ENCODE measurements at regions not wholly inside any gene's neighbourhood (a gene's known extent, or its start where the extent isn't known, plus 50 kb on each side); places are given as distances from the start of the nearest gene placed in this dataset.
A peak's percentile ranks its signal among the peaks of the same experiment; 100 is the strongest.

- no peak for TF ChIP-seq CTCF (IDR thresholded peaks at IDR 0.05; ENCODE audit: unreplicated experiment)
- no peak for DNase-seq
- H3K27me3 Mint-ChIP-seq (ENCODE audit: unreplicated experiment), result no peaks in the 10 kb centered on the region
- H3K4me1 Mint-ChIP-seq (ENCODE audit: low read depth, unreplicated experiment), result no peaks in the 10 kb centered on the region
- no peak overlapping the region for H3K4me3 Mint-ChIP-seq (ENCODE audit: low read depth, unreplicated experiment)
- H3K36me3 Mint-ChIP-seq (ENCODE audit: insufficient read depth, unreplicated experiment), result no peaks in the 10 kb centered on the region
- no TSS peak for BruUV-seq (replicated peaks)
- intact Hi-C loops (cut with micrococcal nuclease; ENCODE audit: unreplicated experiment), result no loop called here
- CTCF ChIA-PET, result no interaction called here
- no peak overlapping the region for H3K27ac Mint-ChIP-seq (ENCODE audit: unreplicated experiment)
- no peaks in the 10 kb centered on the region for H3K9me3 Mint-ChIP-seq (ENCODE audit: low read depth, unreplicated experiment)
Measured at GRCh38 chr11:88428959-88429358, 91.4 kb upstream of the CTSC start.

- H3K9me3 Mint-ChIP-seq (ENCODE audit: low read depth, unreplicated experiment), result no peaks in the 10 kb centered on the region
- no peak for TF ChIP-seq CTCF (IDR thresholded peaks at IDR 0.05; ENCODE audit: unreplicated experiment)
- intact Hi-C loops (cut with micrococcal nuclease; ENCODE audit: unreplicated experiment), result no loop called here
- no TSS peak for BruUV-seq (replicated peaks)
- H3K27me3 Mint-ChIP-seq (ENCODE audit: unreplicated experiment), result no peaks in the 10 kb centered on the region
- H3K27ac Mint-ChIP-seq (ENCODE audit: unreplicated experiment), result no peak overlapping the region
- H3K36me3 Mint-ChIP-seq (ENCODE audit: insufficient read depth, unreplicated experiment), result no peaks in the 10 kb centered on the region
- H3K4me3 Mint-ChIP-seq (ENCODE audit: low read depth, unreplicated experiment), result no peak overlapping the region
- CTCF ChIA-PET, result no interaction called here
- no peak for DNase-seq
- no peaks in the 10 kb centered on the region for H3K4me1 Mint-ChIP-seq (ENCODE audit: low read depth, unreplicated experiment)
Measured at GRCh38 chr11:88427719-88428118, 90.2 kb upstream of the CTSC start.

- peaks cover 25% of the 10 kb centered on the region for H3K4me1 Mint-ChIP-seq (ENCODE audit: low read depth, unreplicated experiment)
- H3K36me3 Mint-ChIP-seq (ENCODE audit: insufficient read depth, unreplicated experiment), result no peaks in the 10 kb centered on the region
- no peak overlapping the region for H3K4me3 Mint-ChIP-seq (ENCODE audit: low read depth, unreplicated experiment)
- TF ChIP-seq CTCF (IDR thresholded peaks at IDR 0.05; ENCODE audit: unreplicated experiment), result no peak
- no peaks in the 10 kb centered on the region for H3K27me3 Mint-ChIP-seq (ENCODE audit: unreplicated experiment)
- CTCF ChIA-PET, result no interaction called here
- intact Hi-C loops (cut with micrococcal nuclease; ENCODE audit: unreplicated experiment), result no loop called here
- DNase-seq, result no peak
- H3K27ac Mint-ChIP-seq (ENCODE audit: unreplicated experiment), result no peak overlapping the region
- BruUV-seq (replicated peaks), result no TSS peak
- H3K9me3 Mint-ChIP-seq (ENCODE audit: low read depth, unreplicated experiment), result no peaks in the 10 kb centered on the region
Measured at GRCh38 chr11:88424881-88425280, 87.3 kb upstream of the CTSC start.

- peaks cover 50% of the 10 kb centered on the region for H3K4me1 Mint-ChIP-seq (ENCODE audit: low read depth, unreplicated experiment)
- CTCF ChIA-PET, result interaction anchor here (0.6 kb wide), 1 partner anchor 11 kb away, joined by 3 read pairs; no protein-coding TSS in a partner anchor
- no peaks in the 10 kb centered on the region for H3K9me3 Mint-ChIP-seq (ENCODE audit: low read depth, unreplicated experiment)
- peak; percentile 18 for DNase-seq
- H3K4me3 Mint-ChIP-seq (ENCODE audit: low read depth, unreplicated experiment), result no peak overlapping the region
- peak overlapping the region; percentile 16 for H3K27ac Mint-ChIP-seq (ENCODE audit: unreplicated experiment)
- no TSS peak for BruUV-seq (replicated peaks)
- H3K36me3 Mint-ChIP-seq (ENCODE audit: insufficient read depth, unreplicated experiment), result no peaks in the 10 kb centered on the region
- no peak for TF ChIP-seq CTCF (IDR thresholded peaks at IDR 0.05; ENCODE audit: unreplicated experiment)
- no peaks in the 10 kb centered on the region for H3K27me3 Mint-ChIP-seq (ENCODE audit: unreplicated experiment)
- intact Hi-C loops (cut with micrococcal nuclease; ENCODE audit: unreplicated experiment), result no loop called here
Measured at GRCh38 chr11:88421530-88421929, 84.0 kb upstream of the CTSC start.
